ENCODE measurements at regions not wholly inside any gene's neighbourhood (a gene's known extent, or its start where the extent isn't known, plus 50 kb on each side); places are given as distances from the start of the nearest gene placed in this dataset.

GRCh38 chr12:97716356-97716755 lies 253.8 kb downstream of the RMST start:
- TF ChIP-seq POLR2A (IDR thresholded peaks at IDR 0.05; ENCODE audit: low read length) (no peak), GATA1 (IDR thresholded peaks at IDR 0.05; ENCODE audit: low read depth, low read length) (no peak)
